GM21423 (cell line): ENCODE measurements at regions not wholly inside any gene's neighbourhood (a gene's known extent, or its start where the extent isn't known, plus 50 kb on each side); places are given as distances from the start of the nearest gene placed in this dataset.

ENCODE experiments used
- ATAC-seq: cut with Tn5 transposase; IDR thresholded peaks from one replicate; pipeline ENCODE4 v1.9.1; 2021; ENCODE audit warnings: mild to moderate bottlenecking, moderate library complexity; ENCODE audit not compliant: unreplicated experiment

- ATAC-seq, result no peak
These were observed 315.4 kb upstream of the KLF6 start for GRCh38 chr10:4100380-4100779.

GRCh38 chr10:4099202-4099601 lies 314.2 kb upstream of the KLF6 start:
- no peak for ATAC-seq

GRCh38 chr10:4095166-4095917 lies 310.3 kb upstream of the KLF6 start:
- ATAC-seq, result no peak

GRCh38 chr10:4094751-4095150 lies 309.7 kb upstream of the KLF6 start:
- ATAC-seq, result no peak

- no peak for ATAC-seq
These were observed 308.4 kb upstream of the KLF6 start for GRCh38 chr10:4093438-4093837.

GRCh38 chr10:4088354-4089066 lies 303.5 kb upstream of the KLF6 start:
- ATAC-seq, result no peak

GRCh38 chr10:4086131-4086898 lies 301.3 kb upstream of the KLF6 start:
- ATAC-seq, result no peak

GRCh38 chr10:4083509-4084003 lies 298.5 kb upstream of the KLF6 start:
- ATAC-seq, result no peak

- no peak for ATAC-seq
These were observed 297.9 kb upstream of the KLF6 start for GRCh38 chr10:4082861-4083260.

GRCh38 chr10:4081685-4082111 lies 296.7 kb upstream of the KLF6 start:
- no peak for ATAC-seq

GRCh38 chr10:4080225-4080805 lies 295.3 kb upstream of the KLF6 start:
- ATAC-seq, result no peak

- ATAC-seq, result no peak
These were observed 294.8 kb upstream of the KLF6 start for GRCh38 chr10:4079803-4080202.

GRCh38 chr10:4077804-4078203 lies 292.8 kb upstream of the KLF6 start:
- no peak for ATAC-seq

- no peak for ATAC-seq
These were observed 292.0 kb upstream of the KLF6 start for GRCh38 chr10:4076983-4077382.

GRCh38 chr10:4075443-4075842 lies 290.4 kb upstream of the KLF6 start:
- no peak for ATAC-seq

GRCh38 chr10:4074545-4075407 lies 289.8 kb upstream of the KLF6 start:
- no peak for ATAC-seq

- no peak for ATAC-seq
These were observed 288.9 kb upstream of the KLF6 start for GRCh38 chr10:4073912-4074311.

- ATAC-seq, result no peak
These were observed 286.1 kb upstream of the KLF6 start for GRCh38 chr10:4070921-4071660.

GRCh38 chr10:4070184-4070583 lies 285.2 kb upstream of the KLF6 start:
- ATAC-seq, result no peak

- ATAC-seq, result no peak
These were observed 284.5 kb upstream of the KLF6 start for GRCh38 chr10:4069491-4069890.
